Activated T-cell treated with anti-CD3 and anti-CD28 coated beads, Interleukin-2, amount 50 U/mL, for 24 hours (primary cell): ENCODE measurements at regions not wholly inside any gene's neighbourhood (a gene's known extent, or its start where the extent isn't known, plus 50 kb on each side); places are given as distances from the start of the nearest gene placed in this dataset.

ENCODE experiments used
- DNase-seq: peaks from one replicate; pipeline ENCODE4 v3.0.0-alpha.2; 2020
- H3K27ac Mint-ChIP-seq: 2 replicates; pipeline ENCODE4 v1.8.0; 2020; ENCODE audit warnings: mild to moderate bottlenecking, mixed read lengths
- H3K27me3 Mint-ChIP-seq: 2 replicates; pipeline ENCODE4 v1.8.0; 2020; ENCODE audit warnings: mixed read lengths
- H3K36me3 Mint-ChIP-seq: 2 replicates; pipeline ENCODE4 v1.8.0; 2020; ENCODE audit warnings: low read depth, mixed read lengths
- H3K4me1 Mint-ChIP-seq: 2 replicates; pipeline ENCODE4 v1.8.0; 2020; ENCODE audit warnings: low read depth, mixed read lengths
- H3K4me3 Mint-ChIP-seq: 2 replicates; pipeline ENCODE4 v1.8.0; 2020; ENCODE audit warnings: mild to moderate bottlenecking, moderate library complexity, mixed read lengths
- H3K9me3 Mint-ChIP-seq: 2 replicates; pipeline ENCODE4 v1.8.0; 2020; ENCODE audit warnings: mixed read lengths

- peaks cover under 1% of the 10 kb centered on the region for H3K36me3 Mint-ChIP-seq
- no peaks in the 10 kb centered on the region for H3K27me3 Mint-ChIP-seq
- H3K27ac Mint-ChIP-seq, result no peak overlapping the region
- no peaks in the 10 kb centered on the region for H3K9me3 Mint-ChIP-seq
- H3K4me3 Mint-ChIP-seq, result no peak overlapping the region
- peaks cover 16% of the 10 kb centered on the region for H3K4me1 Mint-ChIP-seq
- no peak for DNase-seq
Measured at GRCh38 chr2:217398101-217398500, 538.2 kb upstream of the TNP1 start.

GRCh38 chr2:217396586-217396985 lies 536.7 kb upstream of the TNP1 start:
- Mint-ChIP-seq H3K9me3 (peaks cover 4% of the 10 kb centered on the region), H3K27me3 (no peaks in the 10 kb centered on the region), H3K27ac (no peak overlapping the region), H3K4me3 (no peak overlapping the region), H3K36me3 (peaks cover 7% of the 10 kb centered on the region), H3K4me1 (peaks cover 15% of the 10 kb centered on the region)
- no peak for DNase-seq

- H3K4me3 Mint-ChIP-seq, result no peak overlapping the region
Measured at GRCh38 chr2:217396165-217396564, 536.3 kb upstream of the TNP1 start.

GRCh38 chr2:217394510-217395351 lies 534.9 kb upstream of the TNP1 start:
- Mint-ChIP-seq H3K36me3 (peaks cover 12% of the 10 kb centered on the region), H3K4me3 (no peak overlapping the region), H3K27me3 (no peaks in the 10 kb centered on the region), H3K9me3 (peaks cover 11% of the 10 kb centered on the region), H3K27ac (no peak overlapping the region), H3K4me1 (peaks cover 14% of the 10 kb centered on the region)
- DNase-seq, result no peak

More at GRCh38 chr2:217396165-217396564, 536.3 kb upstream of the TNP1 start:
- H3K27ac Mint-ChIP-seq, result no peak overlapping the region
- H3K9me3 Mint-ChIP-seq, result peaks cover 8% of the 10 kb centered on the region
- no peaks in the 10 kb centered on the region for H3K27me3 Mint-ChIP-seq
- no peak for DNase-seq
- H3K4me1 Mint-ChIP-seq, result peaks cover 15% of the 10 kb centered on the region
- H3K36me3 Mint-ChIP-seq, result peaks cover 11% of the 10 kb centered on the region

GRCh38 chr2:217393585-217394032 lies 533.7 kb upstream of the TNP1 start:
- Mint-ChIP-seq H3K27ac (no peak overlapping the region), H3K27me3 (no peaks in the 10 kb centered on the region), H3K4me1 (peaks cover 5% of the 10 kb centered on the region)

DNA sequence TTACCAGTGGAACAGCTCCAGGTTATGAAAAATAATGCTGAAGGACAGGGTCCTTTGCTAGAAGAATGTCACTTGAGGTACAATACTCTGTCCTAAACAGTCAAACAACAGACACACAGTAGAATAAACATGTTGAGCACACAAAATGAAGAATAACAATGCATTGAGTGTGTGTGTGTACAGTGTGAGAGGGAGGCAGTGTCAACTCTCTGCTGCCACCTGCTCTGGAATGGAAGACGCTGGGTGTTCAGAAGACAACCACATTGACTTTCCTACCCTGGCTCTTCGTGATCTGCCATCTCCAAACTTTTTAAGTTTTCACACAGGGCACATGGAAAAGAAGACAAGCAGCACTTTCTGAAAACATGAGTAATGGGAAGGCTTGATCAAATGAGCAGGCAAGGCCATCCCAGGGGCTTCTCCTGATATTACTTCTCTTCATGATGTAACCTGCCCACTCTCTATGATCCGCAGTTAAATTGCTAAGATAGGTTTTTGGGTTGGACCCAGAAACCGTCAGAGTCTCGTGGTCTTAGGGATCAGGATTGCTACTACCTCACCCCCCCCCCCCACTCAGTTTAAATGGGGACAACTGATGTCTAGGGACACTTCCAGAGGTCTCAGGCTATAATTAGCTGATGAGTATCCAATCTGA lies 533.2 kb upstream of the TNP1 start:
- no peak for DNase-seq
- Mint-ChIP-seq H3K9me3 (peaks cover 11% of the 10 kb centered on the region), H3K27me3 (no peaks in the 10 kb centered on the region), H3K27ac (no peak overlapping the region), H3K4me1 (no peaks in the 10 kb centered on the region), H3K36me3 (peaks cover 12% of the 10 kb centered on the region), H3K4me3 (no peak overlapping the region)

More at GRCh38 chr2:217393585-217394032, 533.7 kb upstream of the TNP1 start:
- Mint-ChIP-seq H3K36me3 (peaks cover 12% of the 10 kb centered on the region), H3K4me3 (no peak overlapping the region), H3K9me3 (peaks cover 11% of the 10 kb centered on the region)
- no peak for DNase-seq

DNA sequence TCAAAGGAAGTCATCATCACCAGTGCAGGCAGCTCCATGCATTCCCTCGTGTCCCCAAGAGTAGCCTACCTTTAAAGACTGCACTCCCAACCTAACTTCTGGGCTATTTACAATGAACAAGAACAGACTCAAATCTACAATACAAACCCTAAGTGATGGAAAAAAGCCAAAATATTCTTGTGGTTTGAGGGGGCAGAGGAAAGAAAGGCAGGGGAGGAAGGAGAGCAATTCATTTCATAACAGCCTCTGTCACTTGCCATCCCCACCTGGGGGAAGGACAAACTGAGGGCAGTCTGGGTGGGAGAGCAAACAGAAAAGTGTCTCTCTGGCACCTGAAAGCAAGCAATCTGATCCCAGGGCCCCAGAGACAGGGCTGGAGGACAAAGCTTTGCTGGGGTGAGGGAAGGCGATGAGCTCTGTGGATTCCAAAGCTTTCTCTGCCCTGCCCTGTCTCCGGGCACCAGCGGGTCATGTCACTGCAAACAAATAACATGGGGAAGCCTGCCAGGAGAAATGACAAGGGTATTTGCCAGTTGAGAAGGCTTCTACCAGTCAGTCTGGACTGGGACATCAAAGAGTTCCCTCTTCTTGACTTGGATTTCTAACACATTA lies 528.0 kb upstream of the TNP1 start:
- no peaks in the 10 kb centered on the region for H3K27me3 Mint-ChIP-seq
- peaks cover 8% of the 10 kb centered on the region for H3K4me1 Mint-ChIP-seq
- H3K4me3 Mint-ChIP-seq, result no peak overlapping the region
- no peak for DNase-seq
- peaks cover 10% of the 10 kb centered on the region for H3K36me3 Mint-ChIP-seq
- no peak overlapping the region for H3K27ac Mint-ChIP-seq
- peaks cover 11% of the 10 kb centered on the region for H3K9me3 Mint-ChIP-seq

DNA sequence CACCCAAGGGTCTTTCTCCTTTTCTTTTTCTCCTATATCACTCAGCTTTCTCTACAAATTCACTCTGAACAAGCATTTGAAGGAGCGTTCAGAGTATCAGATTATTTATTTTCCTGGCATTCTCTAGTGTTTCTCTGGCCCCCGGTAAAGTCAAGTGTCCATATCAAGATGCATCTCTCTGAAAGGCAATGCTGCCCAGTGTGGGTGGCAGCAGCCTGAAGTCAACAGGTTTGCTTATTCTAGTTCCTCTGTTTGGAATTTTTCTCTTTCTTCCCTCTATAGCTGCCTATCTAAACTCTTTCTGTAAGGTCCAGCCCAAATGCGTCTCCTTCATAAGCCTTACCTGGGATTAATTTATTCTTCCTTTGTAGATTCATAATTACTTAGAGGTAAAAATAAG lies 526.2 kb upstream of the TNP1 start:
- Mint-ChIP-seq H3K27me3 (no peaks in the 10 kb centered on the region), H3K36me3 (no peaks in the 10 kb centered on the region), H3K9me3 (peaks cover 3% of the 10 kb centered on the region), H3K27ac (no peak overlapping the region), H3K4me1 (peaks cover 11% of the 10 kb centered on the region), H3K4me3 (no peak overlapping the region)
- no peak for DNase-seq

DNA sequence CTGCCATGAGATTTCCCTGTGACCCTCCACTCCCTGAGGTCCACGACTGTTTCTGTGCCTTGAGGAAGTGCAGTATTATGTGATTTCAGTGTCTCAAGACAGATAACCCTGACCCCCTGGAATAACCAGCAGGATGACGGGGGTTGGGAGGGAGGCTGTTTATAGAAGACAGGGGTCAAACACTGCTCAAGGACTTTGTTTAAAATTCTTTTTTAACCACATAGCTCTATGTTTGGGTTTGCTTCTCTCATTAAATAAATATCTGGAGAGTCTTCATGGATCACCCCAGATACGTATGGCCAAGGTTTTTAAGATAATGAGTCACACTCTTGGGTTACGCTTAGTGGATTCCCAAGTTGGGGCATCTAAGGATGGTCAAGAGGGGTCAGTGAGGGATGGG lies 523.8 kb upstream of the TNP1 start:
- no peak for DNase-seq
- peaks cover 11% of the 10 kb centered on the region for H3K4me1 Mint-ChIP-seq
- no peaks in the 10 kb centered on the region for H3K27me3 Mint-ChIP-seq
- no peaks in the 10 kb centered on the region for H3K36me3 Mint-ChIP-seq
- H3K27ac Mint-ChIP-seq, result no peak overlapping the region
- H3K9me3 Mint-ChIP-seq, result no peaks in the 10 kb centered on the region
- no peak overlapping the region for H3K4me3 Mint-ChIP-seq

DNA sequence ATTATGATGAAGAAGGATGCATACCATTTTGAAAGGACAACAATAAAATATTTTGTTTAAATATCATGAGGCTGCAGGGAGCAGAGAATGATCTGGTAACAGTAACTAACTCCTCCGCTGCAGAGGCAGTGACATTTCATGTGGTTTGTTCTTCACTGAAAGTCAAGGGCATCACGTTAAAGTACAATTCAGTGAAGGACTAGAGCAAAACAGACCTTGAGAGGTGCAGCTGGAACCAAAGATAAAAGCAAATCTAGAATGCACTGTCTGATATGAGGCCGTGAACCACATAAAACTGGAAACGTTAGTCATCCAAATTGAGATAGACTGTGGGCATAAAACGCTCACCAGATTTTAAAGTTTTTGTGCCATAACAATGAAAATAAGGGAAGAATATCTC lies 522.9 kb upstream of the TNP1 start:
- no peak for DNase-seq
- H3K36me3 Mint-ChIP-seq, result no peaks in the 10 kb centered on the region
- no peak overlapping the region for H3K27ac Mint-ChIP-seq
- no peaks in the 10 kb centered on the region for H3K27me3 Mint-ChIP-seq
- H3K4me1 Mint-ChIP-seq, result peaks cover 9% of the 10 kb centered on the region
- no peaks in the 10 kb centered on the region for H3K9me3 Mint-ChIP-seq
- no peak overlapping the region for H3K4me3 Mint-ChIP-seq

DNA sequence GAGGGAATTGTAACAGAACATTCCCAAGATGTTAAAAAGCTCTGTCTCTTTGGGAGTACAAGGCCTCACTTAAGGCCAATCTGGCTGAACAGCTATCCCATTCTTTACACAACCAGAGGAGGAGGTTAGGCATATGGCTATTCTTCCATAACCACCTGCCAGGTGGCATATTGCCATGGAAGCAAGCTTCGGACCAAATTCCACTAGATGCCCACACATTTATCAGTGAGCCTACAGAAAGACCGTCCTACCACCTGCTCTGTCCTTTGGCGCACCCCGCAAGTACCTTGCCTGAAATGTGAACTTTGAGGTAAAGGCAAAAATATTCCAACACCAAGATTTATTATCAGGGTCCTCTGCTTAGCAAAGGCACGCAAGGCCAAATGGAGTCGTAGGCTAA lies 519.9 kb upstream of the TNP1 start:
- Mint-ChIP-seq H3K27me3 (no peaks in the 10 kb centered on the region), H3K4me1 (peaks cover 7% of the 10 kb centered on the region), H3K27ac (no peak overlapping the region), H3K9me3 (no peaks in the 10 kb centered on the region), H3K4me3 (no peak overlapping the region), H3K36me3 (no peaks in the 10 kb centered on the region)
- no peak for DNase-seq

GRCh38 chr2:217372794-217373193 lies 512.9 kb upstream of the TNP1 start:
- no peaks in the 10 kb centered on the region for H3K9me3 Mint-ChIP-seq
- H3K27ac Mint-ChIP-seq, result no peak overlapping the region
- no peaks in the 10 kb centered on the region for H3K27me3 Mint-ChIP-seq
- H3K4me3 Mint-ChIP-seq, result no peak overlapping the region
- no peaks in the 10 kb centered on the region for H3K36me3 Mint-ChIP-seq
- H3K4me1 Mint-ChIP-seq, result no peaks in the 10 kb centered on the region
- no peak for DNase-seq

GRCh38 chr2:217371781-217372213 lies 511.9 kb upstream of the TNP1 start:
- H3K4me3 Mint-ChIP-seq, result no peak overlapping the region
- H3K9me3 Mint-ChIP-seq, result no peaks in the 10 kb centered on the region
- H3K27me3 Mint-ChIP-seq, result no peaks in the 10 kb centered on the region
- H3K27ac Mint-ChIP-seq, result no peak overlapping the region
- no peaks in the 10 kb centered on the region for H3K4me1 Mint-ChIP-seq
- H3K36me3 Mint-ChIP-seq, result no peaks in the 10 kb centered on the region
- no peak for DNase-seq

DNA sequence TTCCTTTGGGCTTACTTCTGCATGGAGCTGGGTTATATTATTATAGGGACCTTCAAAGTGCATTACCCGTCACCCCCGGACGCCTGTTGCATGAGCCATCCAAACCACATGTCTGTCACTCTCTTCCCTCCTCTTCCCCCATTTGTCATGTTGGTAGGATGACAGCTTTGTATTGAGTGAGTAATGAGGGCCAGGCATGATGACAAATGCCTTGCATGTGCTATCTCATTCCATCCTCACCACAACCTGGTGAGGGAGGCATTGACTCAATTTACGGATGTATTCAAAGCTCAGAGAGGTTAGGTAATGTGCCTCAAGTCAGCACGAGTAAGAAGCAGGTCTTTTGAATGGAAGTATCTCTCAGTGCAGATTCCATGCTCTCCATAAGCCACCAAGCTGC lies 510.5 kb upstream of the TNP1 start:
- Mint-ChIP-seq H3K27ac (no peak overlapping the region), H3K9me3 (no peaks in the 10 kb centered on the region), H3K4me3 (no peak overlapping the region), H3K36me3 (no peaks in the 10 kb centered on the region), H3K27me3 (no peaks in the 10 kb centered on the region), H3K4me1 (no peaks in the 10 kb centered on the region)
- DNase-seq, result no peak

- Mint-ChIP-seq H3K4me3 (no peak overlapping the region), H3K4me1 (no peaks in the 10 kb centered on the region), H3K9me3 (no peaks in the 10 kb centered on the region), H3K27ac (no peak overlapping the region), H3K27me3 (no peaks in the 10 kb centered on the region), H3K36me3 (no peaks in the 10 kb centered on the region)
- DNase-seq, result no peak
Measured at GRCh38 chr2:217367464-217367863, 507.6 kb upstream of the TNP1 start.
